HG03025 (cell line): ENCODE measurements at regions not wholly inside any gene's neighbourhood (a gene's known extent, or its start where the extent isn't known, plus 50 kb on each side); places are given as distances from the start of the nearest gene placed in this dataset.
A peak's percentile ranks its signal among the peaks of the same experiment; 100 is the strongest.
"Not testable (repeated sequence)": the region's sequence is repeated elsewhere in the genome, so short reads cannot be mapped to it uniquely, and the experiment has no call there.

Experiments
- ATAC-seq: cut with Tn5 transposase; IDR thresholded peaks from one replicate; pipeline ENCODE4 v1.9.1; 2021; ENCODE audit warnings: mild to moderate bottlenecking, moderate library complexity; ENCODE audit not compliant: unreplicated experiment, low FRiP score

- no peak for ATAC-seq
These were observed 317.8 kb downstream of the SH2D4B start for GRCh38 chr10:80855348-80855971.

DNA sequence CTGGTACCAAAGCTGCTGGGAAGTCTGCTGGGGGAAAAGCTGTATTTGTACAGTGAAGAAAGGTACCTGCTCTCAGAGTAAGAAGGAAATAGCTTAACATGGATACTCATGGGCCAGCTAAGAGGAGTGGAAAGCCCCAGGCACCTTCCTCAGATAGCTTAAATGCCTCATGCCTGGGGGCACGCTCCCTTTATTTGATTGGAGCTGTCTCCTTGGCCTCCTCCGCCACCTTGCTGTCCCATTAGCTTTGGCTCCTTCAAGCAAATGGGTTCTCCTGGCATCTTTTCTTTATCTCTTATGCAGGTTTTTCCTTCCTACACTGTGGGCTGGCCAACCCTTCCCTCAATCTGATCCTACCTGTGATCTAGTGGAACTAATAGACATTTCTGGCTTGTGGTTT is 318.5 kb downstream of the SH2D4B start:
- no peak for ATAC-seq

DNA sequence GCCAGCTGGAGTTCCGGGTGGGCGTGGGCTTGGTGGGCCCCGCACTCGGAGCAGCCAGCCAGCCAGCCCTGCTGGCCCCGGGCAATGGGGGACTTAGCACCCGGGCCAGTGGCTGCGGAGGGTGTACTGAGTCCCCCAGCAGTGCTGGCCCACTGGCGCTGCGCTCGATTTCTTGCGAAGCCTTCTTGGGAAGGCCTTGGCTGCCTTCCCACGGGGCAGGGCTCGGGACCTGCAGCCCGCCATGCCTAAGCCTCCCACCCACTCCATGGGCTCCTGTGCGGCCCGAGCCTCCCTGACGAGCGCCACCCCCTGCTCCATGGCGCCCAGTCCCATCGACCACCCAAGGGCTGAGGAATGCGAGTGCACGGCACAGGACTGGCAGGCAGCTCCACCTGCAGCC is 321.6 kb downstream of the SH2D4B start:
- not testable (repeated sequence) for ATAC-seq

DNA sequence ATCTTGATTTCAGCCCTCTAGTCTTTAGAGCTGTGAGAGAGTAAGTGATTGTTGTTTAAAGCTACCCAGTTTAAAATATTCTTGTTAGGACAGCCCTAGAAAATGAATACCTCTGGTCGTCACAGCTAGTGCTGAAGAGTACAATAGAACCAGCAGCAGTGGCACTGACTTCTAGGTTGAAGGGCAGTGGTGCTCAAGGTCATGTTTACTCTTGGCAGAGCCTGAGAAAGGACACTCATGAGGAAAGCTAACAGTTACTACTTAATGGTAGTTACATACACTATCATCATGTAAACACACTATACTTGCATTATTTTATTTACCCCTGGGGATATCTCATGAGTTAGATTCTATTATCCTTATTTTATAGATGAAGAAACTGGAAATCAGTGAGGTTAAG is 323.0 kb downstream of the SH2D4B start:
- ATAC-seq, result no peak

- ATAC-seq, result no peak
These were observed 324.2 kb downstream of the SH2D4B start for GRCh38 chr10:80861882-80862281.

DNA sequence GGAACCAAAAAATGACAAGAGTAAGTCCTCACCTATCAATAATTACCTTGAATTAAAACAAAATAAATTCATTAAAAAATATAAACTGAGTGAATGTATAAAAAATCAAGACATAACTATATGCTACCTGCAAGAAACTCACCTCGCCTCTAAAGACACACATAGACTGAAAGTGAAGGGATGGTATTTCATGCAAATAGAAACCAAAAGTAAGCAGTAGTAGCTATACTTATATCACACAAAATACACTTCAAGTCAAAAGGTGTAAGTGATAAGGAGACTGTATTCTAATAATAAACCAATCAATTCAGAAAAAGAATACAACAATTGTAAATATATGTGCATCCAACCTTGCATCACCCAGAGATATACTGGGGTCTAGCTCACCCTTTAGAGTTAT is 332.6 kb downstream of the SH2D4B start:
- peak; percentile 87 for ATAC-seq

DNA sequence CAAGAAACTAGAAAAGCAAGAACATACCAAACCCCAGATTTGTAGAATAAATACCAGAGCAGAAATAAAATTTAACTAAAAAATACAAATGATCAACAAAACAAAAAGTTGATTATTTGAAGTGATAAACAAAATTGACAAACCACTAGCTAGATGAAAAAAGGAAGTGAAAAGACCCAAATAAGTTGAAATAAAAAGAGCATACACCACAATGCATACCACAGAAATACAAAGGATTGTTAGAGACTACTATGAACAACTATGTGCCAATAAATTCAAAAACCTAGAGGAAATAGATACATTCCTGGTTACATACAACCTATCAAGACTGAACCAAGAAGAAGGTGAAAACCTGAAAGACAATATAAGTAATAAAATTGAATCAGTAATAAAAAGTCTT is 333.4 kb downstream of the SH2D4B start:
- peak; percentile 58 for ATAC-seq

DNA sequence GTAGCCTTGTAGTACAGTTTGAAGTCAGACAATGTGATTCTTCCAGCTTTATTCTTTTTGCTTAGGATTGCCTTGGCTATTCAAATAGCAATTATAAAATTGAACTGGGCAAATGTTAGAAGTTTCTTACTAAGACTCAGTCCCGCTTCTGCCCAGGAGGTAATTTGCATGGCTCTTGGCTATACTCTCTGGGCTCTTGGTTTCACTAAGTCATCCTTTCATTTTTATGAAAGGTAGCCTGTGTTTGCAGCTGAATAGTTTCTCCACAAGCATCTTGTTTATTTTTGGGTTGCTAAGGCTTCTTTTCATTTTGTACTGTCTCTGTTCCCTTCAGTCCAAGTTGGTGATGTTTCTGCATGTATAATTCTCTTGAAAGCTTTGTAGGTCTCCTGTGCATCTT is 340.6 kb downstream of the SH2D4B start:
- no peak for ATAC-seq

DNA sequence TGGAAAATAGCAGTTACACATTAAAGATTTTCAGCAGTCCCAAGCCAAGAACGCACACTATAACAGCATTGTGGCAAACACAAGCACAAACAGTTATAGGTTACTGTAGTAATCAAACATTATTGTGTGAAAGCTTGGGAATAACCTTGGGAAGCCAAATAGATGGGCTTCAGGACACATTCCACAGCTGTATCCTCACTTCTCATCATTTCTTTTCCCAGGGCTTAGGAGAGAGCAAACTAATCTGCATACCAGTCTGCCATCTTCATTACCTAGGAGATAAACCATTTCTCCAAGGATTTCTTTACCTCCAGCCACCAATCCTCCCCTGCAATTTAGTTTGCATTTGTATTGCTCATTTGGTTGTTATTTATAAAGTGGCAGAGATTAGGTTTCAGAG is 352.4 kb downstream of the SH2D4B start:
- no peak for ATAC-seq

DNA sequence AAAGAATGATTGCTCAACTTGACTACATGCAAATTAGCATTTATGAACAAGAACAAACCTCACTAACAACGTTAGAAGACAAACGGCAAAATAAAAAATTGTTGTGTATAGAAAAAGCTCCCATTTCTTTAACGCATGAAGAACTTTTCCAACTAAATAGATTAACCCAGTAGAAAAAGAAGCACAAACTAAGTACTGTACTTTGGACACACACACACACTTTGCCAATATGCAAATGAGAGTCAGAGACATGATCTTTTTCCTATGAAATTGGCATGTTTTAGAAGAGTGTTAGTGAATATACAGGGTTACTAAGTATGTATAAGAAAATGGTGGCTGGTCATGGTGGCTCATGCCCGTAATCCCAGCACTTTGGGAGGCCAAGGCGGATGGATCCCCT is 355.6 kb downstream of the SH2D4B start:
- ATAC-seq, result no peak

- no peak for ATAC-seq
These were observed 356.6 kb downstream of the SH2D4B start for GRCh38 chr10:80894311-80894791.

DNA sequence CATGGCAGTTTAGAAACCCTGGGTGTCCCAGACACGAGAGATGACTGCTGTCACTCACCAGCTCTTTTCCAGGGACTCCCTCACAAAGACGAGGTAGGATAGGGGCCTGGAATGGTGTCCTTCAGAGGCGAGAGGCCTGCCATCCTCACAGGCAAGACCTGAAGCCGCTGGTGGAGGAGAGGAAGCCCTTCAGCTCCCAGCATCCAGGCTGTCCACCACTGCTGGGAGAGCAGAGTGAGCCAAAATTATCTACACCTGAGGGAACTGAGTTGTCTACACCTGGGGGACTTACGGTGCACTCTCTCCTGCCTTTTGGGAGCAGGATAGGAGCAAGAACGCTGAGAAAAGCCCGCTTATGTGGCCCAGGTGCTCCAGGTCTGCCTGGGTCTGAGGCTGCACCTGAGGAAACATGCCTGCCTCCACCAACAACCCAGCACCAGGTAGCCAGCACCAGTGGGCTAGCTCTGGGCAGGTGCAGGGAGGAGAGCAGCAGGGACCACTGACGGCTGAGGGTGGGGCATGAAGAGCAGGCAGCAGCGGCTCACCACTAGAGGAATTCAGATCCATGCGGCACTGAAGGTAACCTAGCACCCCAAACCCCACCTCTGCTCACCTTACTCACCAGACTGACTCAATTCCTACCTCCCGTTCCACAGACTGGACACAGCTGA is 357.2 kb downstream of the SH2D4B start:
- ATAC-seq, result no peak

DNA sequence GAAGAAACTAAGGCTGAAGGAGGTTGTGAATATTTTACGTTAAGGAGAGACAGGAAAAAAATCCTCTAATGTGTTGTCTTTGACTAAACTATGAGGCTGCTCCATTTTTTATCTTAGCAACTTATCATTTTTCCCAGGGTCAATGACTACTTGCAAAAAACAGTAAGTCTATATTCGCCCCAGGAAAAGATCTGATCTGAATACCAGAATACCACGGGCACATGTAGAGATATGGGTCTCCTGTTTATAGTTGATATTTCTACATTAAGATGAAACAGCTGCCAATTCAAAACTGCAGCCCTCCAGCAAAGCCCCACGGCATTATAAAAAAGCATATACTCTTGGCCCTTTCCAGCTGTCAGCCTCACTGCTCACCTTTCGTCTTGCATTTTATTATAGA is 358.4 kb downstream of the SH2D4B start:
- ATAC-seq, result no peak

DNA sequence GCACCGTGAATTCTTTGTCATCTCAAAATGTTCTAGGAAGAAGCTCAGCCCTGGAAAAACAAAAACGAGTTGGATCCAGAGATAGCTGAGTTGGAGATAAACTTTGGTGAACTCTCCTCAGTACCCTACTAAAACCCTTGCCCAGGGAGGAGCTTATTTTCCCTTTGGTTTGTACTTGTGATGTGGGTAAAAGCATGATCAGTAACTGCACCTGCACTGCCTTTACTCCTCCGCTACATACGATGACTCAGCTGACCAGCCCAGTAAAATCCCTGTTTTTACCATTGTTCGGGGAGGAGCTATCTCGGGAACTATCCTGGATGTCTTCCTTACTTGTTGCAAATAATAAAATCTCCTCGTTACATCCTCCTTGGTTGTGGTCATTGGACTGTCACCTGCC is 359.3 kb downstream of the SH2D4B start:
- no peak for ATAC-seq

GRCh38 chr10:80900661-80901060 is 363.0 kb downstream of the SH2D4B start:
- ATAC-seq, result no peak

- no peak for ATAC-seq
These were observed 370.9 kb downstream of the SH2D4B start for GRCh38 chr10:80908611-80909010.

GRCh38 chr10:80909254-80909653 is 371.6 kb downstream of the SH2D4B start:
- no peak for ATAC-seq

- ATAC-seq, result no peak
These were observed 379.9 kb downstream of the SH2D4B start for GRCh38 chr10:80917636-80918035.

DNA sequence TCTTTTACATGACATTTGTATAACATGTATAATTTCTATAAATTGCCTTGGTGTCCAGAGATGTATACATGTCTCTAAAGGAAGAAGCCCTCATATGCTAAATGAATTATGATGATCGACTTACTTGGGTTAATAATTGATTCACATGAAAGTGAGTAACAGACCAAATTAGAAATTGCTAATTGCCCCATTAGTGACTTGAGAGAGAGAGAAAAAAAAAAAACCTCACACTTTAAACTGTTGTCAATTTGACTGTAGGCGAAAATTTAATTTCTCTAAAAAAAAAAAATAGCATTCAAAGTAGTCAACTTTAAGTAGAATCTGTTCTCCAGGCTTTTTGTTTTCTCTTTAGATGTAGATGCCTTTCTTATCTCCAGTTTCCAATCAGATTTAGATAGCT is 383.3 kb downstream of the SH2D4B start:
- no peak for ATAC-seq

DNA sequence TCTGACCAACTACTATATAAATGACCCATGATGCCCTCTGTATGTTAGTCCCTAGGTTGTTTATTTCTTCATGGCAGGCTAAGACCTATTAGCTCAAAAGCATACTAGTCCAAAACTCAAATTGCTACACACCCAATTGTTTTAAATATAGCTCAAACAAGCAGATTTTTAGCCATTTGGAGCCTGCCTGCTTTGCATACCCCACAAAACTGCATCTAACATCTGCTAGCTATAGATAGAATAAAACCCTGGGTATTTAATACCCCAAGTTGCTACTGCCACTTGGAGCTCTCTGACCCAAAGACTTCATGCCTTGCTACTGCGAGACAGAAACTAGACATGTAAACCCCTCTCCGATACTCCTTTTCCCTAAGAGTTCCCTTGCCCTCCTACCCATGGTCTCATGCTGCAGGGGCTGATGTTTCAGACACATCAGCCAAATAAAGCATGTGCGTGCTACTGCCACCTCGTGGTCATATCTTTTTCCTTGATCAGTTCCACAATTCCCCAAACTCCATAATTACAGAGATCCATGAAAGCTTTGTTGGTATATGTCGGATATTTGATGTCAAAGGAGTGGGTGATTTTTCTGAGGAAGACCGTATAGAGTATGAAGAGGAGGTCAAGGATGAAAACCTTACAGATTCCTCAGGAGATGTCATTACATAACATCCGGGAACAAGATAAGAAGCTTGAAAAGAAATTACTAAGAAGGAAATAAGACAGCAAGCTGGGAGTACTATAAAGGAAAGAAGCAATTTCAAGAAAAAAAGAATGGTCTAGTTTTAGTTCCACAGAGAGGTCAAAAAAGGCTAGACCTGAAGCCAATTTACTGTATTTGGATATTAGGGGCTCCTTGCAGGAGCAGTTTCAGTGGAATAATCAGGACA is 386.6 kb downstream of the SH2D4B start:
- ATAC-seq, result no peak

GRCh38 chr10:80927419-80928078 is 389.8 kb downstream of the SH2D4B start:
- ATAC-seq, result no peak
